ENCODE measurements at regions not wholly inside any gene's neighbourhood (a gene's known extent, or its start where the extent isn't known, plus 50 kb on each side); places are given as distances from the start of the nearest gene placed in this dataset.

GRCh38 chr14:97028382-97028781 lies 231.2 kb downstream of the VRK1 start:
- no peak for TF ChIP-seq SUZ12 (IDR thresholded peaks at IDR 0.05; ENCODE audit: extremely low read depth, insufficient read depth, insufficient read length)
- TF ChIP-seq YY1 (IDR thresholded peaks at IDR 0.05; ENCODE audit: insufficient read depth, insufficient read length): no peak
- no peak for TF ChIP-seq ZNF274 (IDR thresholded peaks at IDR 0.05; ENCODE audit: low read depth, low read length)
